ENCODE measurements at regions not wholly inside any gene's neighbourhood (a gene's known extent, or its start where the extent isn't known, plus 50 kb on each side); places are given as distances from the start of the nearest gene placed in this dataset.

DNA sequence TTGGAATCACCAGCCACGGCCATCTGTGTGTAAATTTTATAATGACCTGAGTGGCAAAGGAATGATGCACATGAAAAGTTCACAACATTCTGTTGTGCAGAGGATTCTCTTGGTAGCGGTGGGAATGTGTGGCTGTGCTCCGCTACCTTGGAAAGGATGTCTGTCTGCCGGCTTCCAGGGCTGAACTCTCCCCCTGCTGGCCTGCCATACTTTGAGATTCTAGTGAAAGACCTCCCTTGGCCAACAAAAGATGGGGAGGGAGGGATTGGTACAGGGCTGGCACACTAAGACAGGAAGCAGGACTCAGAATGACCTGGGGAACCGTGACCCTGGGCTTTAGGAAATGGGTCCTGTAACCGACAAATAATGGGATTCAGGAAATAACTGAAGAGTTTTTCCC is 194.5 kb upstream of the PLD5 start:
- TF ChIP-seq POLR2A (IDR thresholded peaks at IDR 0.05; ENCODE audit: low read depth, low read length): no peak
- TF ChIP-seq POLR2AphosphoS5 (IDR thresholded peaks at IDR 0.05; ENCODE audit: low read depth, low read length): no peak
- no peak for TF ChIP-seq TAF1 (IDR thresholded peaks at IDR 0.05; ENCODE audit: borderline replicate concordance, low read depth, low read length)
